ENCODE measurements at regions not wholly inside any gene's neighbourhood (a gene's known extent, or its start where the extent isn't known, plus 50 kb on each side); places are given as distances from the start of the nearest gene placed in this dataset.

DNA sequence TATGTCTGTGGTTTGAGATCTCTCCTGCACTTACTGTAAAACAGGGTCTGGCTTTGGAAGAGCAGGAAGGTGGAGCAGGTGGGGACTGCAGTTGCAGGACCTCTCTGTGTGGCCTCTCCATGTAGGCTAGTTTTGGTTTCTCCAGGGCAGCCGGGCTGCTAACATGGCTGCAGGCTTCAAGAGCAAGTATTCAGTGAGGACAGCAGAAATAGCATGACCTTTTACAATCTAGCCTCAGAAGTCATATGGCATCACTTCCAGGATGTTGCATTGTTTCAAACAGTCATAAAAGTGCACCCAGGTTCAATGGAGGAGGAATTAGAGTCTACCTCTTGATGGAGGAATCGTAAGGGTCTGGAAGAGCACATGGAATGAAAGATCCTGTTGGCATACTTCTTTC, 728.7 kb downstream of the NTRK3 start:
- Histone ChIP-seq H3K9ac (ENCODE audit: low read depth, low read length) (no peak overlapping the region), H3K4me1 (ENCODE audit: insufficient read depth, low read length) (no peaks in the 10 kb centered on the region), H3K36me3 (ENCODE audit: insufficient read depth, low read length) (no peaks in the 10 kb centered on the region), H3K9me3 (ENCODE audit: insufficient read depth, low read depth, low read length) (no peaks in the 10 kb centered on the region), H3K27ac (ENCODE audit: low read depth, low read length) (no peak overlapping the region), H3K4me3 (ENCODE audit: low read length) (no peak overlapping the region), H3K27me3 (ENCODE audit: insufficient read depth, low read length) (no peaks in the 10 kb centered on the region)
- 90% methylated on average over 2 of the region's 2 CpGs for WGBS

DNA sequence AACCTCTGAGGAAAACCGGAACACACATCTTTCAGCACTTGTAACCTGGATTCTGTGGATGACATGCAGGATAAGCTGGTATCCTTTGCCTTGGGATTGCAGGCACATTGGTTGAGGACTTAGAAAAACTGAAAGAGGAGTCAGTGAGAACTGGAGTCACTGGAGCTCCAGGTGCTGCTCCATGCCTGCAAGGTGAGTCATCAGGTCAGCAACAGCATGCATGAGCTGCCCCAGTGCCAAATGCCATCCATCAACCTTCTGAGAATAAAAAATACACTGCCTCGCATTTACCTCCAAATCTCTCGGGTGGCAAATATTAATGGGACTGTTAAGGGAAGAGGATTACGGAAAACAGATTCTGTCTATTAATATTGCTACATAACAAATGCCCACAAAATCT, 729.1 kb downstream of the NTRK3 start:
- Histone ChIP-seq H3K27me3 (ENCODE audit: insufficient read depth, low read length) (no peaks in the 10 kb centered on the region), H3K4me3 (ENCODE audit: low read length) (no peak overlapping the region), H3K27ac (ENCODE audit: low read depth, low read length) (no peak overlapping the region), H3K9ac (ENCODE audit: low read depth, low read length) (no peak overlapping the region), H3K4me1 (ENCODE audit: insufficient read depth, low read length) (no peaks in the 10 kb centered on the region), H3K9me3 (ENCODE audit: insufficient read depth, low read depth, low read length) (no peaks in the 10 kb centered on the region), H3K36me3 (ENCODE audit: insufficient read depth, low read length) (no peaks in the 10 kb centered on the region)
- WGBS, result 92% methylated on average over 1 of the region's 4 CpGs

DNA sequence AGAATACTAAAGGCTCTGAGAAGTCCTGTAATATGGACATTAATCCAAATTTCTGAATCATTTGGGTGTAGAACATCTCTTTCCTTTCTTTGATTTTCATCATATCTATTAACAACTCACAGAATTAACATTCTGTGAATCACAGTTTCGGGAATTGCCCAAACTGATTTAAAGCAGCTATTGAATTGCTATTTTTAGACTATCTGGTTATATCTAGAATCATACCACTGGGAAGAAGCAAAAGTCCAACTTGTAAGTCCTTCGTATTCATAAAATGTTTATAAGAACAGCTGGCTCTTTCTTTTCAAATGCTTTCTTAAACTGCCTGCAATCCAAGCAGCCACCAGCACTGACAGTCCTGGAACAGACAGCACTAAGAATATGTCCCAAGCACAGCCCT, 733.0 kb downstream of the NTRK3 start:
- Histone ChIP-seq H3K9ac (ENCODE audit: low read depth, low read length) (no peak overlapping the region), H3K4me3 (ENCODE audit: low read length) (no peak overlapping the region), H3K27me3 (ENCODE audit: insufficient read depth, low read length) (no peaks in the 10 kb centered on the region), H3K4me1 (ENCODE audit: insufficient read depth, low read length) (no peaks in the 10 kb centered on the region), H3K9me3 (ENCODE audit: insufficient read depth, low read depth, low read length) (no peaks in the 10 kb centered on the region), H3K36me3 (ENCODE audit: insufficient read depth, low read length) (no peaks in the 10 kb centered on the region), H3K27ac (ENCODE audit: low read depth, low read length) (no peak overlapping the region)
- 98% methylated on average over 2 of the region's 2 CpGs for WGBS

DNA sequence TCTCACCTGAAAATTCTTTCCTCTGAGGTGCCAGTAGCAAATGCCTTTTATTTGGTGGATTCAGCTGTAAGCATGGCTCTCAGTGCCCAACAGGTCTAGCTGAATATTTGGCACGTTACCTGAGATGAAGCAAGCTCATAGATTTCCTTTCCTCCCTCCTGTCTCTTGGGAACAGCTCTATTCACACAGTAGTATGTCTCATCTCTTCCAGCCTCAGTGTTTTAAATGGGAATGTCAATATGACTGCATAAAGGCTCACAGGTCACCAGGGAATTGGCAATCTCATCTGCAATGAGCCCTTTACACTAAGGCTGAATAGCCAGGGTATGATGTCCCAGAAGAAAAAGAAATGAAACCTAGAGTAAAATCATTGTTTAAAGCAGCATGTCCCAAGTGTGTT, 733.5 kb downstream of the NTRK3 start:
- Histone ChIP-seq H3K27me3 (ENCODE audit: insufficient read depth, low read length) (no peaks in the 10 kb centered on the region), H3K9me3 (ENCODE audit: insufficient read depth, low read depth, low read length) (no peaks in the 10 kb centered on the region), H3K4me3 (ENCODE audit: low read length) (no peak overlapping the region), H3K36me3 (ENCODE audit: insufficient read depth, low read length) (no peaks in the 10 kb centered on the region), H3K27ac (ENCODE audit: low read depth, low read length) (no peak overlapping the region), H3K9ac (ENCODE audit: low read depth, low read length) (no peak overlapping the region), H3K4me1 (ENCODE audit: insufficient read depth, low read length) (no peaks in the 10 kb centered on the region)
- WGBS, result 100% methylated on average over 1 of the region's 1 CpG

DNA sequence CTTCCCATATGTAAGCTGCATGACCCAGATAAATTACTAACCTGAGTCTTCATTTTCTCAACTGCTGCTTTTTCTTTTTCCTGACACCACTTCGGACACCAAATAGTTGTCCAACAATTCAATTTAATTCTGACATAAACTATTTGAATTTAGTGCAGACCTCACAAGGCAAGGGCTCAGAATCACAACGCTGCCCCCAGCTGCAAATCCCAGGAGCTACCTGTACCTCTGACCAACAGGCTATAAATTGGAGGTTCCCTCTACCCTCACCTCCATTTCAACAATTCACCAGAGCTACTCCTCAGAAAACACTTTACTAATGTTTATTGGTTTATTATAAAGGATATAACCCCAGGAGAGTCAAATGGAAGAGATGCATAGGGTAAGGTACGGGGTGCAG, 737.6 kb downstream of the NTRK3 start:
- Histone ChIP-seq H3K27ac (ENCODE audit: low read depth, low read length) (no peak overlapping the region), H3K9me3 (ENCODE audit: insufficient read depth, low read depth, low read length) (no peaks in the 10 kb centered on the region), H3K36me3 (ENCODE audit: insufficient read depth, low read length) (no peaks in the 10 kb centered on the region), H3K4me3 (ENCODE audit: low read length) (no peak overlapping the region), H3K9ac (ENCODE audit: low read depth, low read length) (no peak overlapping the region), H3K27me3 (ENCODE audit: insufficient read depth, low read length) (no peaks in the 10 kb centered on the region), H3K4me1 (ENCODE audit: insufficient read depth, low read length) (no peaks in the 10 kb centered on the region)
- 95% methylated on average over 3 of the region's 3 CpGs for WGBS

DNA sequence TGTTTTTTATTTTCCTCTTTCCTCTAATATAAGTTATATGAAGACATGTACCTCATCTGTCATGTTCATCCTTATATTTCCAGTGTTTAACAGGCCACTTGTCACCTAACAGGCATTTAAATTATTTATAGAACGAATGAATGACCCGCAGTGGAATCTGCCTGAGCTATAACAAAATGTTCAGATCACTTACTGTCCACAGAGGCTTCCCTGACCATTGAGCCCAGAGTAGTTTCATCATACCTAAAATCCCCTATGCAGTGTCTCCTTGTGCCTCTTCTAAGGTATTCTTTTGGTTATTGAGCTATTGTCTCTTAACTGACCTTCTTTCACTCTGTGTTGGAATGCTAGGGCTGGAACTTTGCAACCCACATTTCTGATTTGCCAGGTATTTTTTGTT, 748.5 kb downstream of the NTRK3 start:
- H3K36me3 ChIP-seq (ENCODE audit: insufficient read depth, low read length), result no peaks in the 10 kb centered on the region
- H3K9me3 ChIP-seq (ENCODE audit: insufficient read depth, low read depth, low read length), result 0 out of 2 replicates have a peak, but pooled peaks cover 5% of the 10 kb centered on the region
- no peaks in the 10 kb centered on the region for H3K27me3 ChIP-seq (ENCODE audit: insufficient read depth, low read length)
- H3K27ac ChIP-seq (ENCODE audit: low read depth, low read length), result no peak overlapping the region
- H3K9ac ChIP-seq (ENCODE audit: low read depth, low read length), result no peak overlapping the region
- H3K4me3 ChIP-seq (ENCODE audit: low read length), result no peak overlapping the region
- H3K4me1 ChIP-seq (ENCODE audit: insufficient read depth, low read length), result no peaks in the 10 kb centered on the region
- WGBS, result 99% methylated on average over 2 of the region's 2 CpGs

DNA sequence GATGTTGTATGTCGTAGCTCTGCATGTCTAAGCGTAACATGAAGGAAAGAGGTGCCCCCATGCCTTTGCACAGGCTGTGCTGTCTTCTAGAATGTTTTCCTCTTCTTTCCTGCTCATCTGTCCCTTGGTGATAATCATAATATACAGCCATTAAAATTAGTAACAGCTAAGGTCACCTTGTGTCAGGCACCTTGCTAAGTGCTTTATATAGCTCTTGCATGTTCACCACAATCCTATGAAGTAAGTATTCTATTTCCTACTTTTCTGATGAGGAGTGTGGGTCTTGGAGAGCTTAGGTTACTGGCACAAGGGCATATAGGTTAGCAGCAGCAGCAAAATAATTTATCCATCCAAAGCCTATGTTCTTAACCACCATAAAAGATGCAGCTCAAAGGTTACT, 754.4 kb downstream of the NTRK3 start:
- whole genome bisulfite sequencing, result 97% methylated on average over 2 of the region's 2 CpGs
- no peak overlapping the region for H3K9ac ChIP-seq (ENCODE audit: low read depth, low read length)
- H3K27me3 ChIP-seq (ENCODE audit: insufficient read depth, low read length), result no peaks in the 10 kb centered on the region

DNA sequence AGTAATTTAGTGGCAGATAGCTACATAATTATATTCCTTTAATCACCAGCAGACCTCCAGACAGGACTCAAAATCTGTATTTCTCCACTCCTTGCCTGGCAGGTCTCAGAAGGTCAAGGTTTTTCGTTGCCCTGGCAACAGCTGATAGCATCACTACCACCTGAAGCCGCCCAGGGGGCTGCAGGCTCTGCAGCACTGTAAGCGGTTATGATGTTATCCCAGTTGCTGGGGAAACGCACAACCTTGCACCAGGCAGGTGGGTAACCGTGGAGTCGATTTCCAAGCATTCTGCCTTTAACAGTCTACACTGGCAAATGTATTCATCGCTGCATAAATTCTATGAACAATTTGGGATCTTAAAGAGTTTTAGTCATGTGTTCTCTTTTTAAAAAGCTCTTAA, 756.3 kb downstream of the NTRK3 start:
- H3K9ac ChIP-seq (ENCODE audit: low read depth, low read length), result no peak overlapping the region
- WGBS, result 96% methylated on average over 7 of the region's 7 CpGs
- H3K36me3 ChIP-seq (ENCODE audit: insufficient read depth, low read length), result no peaks in the 10 kb centered on the region
- H3K27ac ChIP-seq (ENCODE audit: low read depth, low read length), result no peak overlapping the region
- H3K27me3 ChIP-seq (ENCODE audit: insufficient read depth, low read length), result no peaks in the 10 kb centered on the region
- no peak overlapping the region for H3K4me3 ChIP-seq (ENCODE audit: low read length)
- H3K9me3 ChIP-seq (ENCODE audit: insufficient read depth, low read depth, low read length), result no peaks in the 10 kb centered on the region
- H3K4me1 ChIP-seq (ENCODE audit: insufficient read depth, low read length), result 0 out of 2 replicates have a peak, but pooled peaks cover 4% of the 10 kb centered on the region

More for the DNA sequence above, 754.4 kb downstream of the NTRK3 start:
- no peak overlapping the region for H3K27ac ChIP-seq (ENCODE audit: low read depth, low read length)
- H3K36me3 ChIP-seq (ENCODE audit: insufficient read depth, low read length), result no peaks in the 10 kb centered on the region
- 0 out of 2 replicates have a peak, but pooled peaks cover 4% of the 10 kb centered on the region for H3K4me1 ChIP-seq (ENCODE audit: insufficient read depth, low read length)
- H3K4me3 ChIP-seq (ENCODE audit: low read length), result no peak overlapping the region
- H3K9me3 ChIP-seq (ENCODE audit: insufficient read depth, low read depth, low read length), result no peaks in the 10 kb centered on the region

DNA sequence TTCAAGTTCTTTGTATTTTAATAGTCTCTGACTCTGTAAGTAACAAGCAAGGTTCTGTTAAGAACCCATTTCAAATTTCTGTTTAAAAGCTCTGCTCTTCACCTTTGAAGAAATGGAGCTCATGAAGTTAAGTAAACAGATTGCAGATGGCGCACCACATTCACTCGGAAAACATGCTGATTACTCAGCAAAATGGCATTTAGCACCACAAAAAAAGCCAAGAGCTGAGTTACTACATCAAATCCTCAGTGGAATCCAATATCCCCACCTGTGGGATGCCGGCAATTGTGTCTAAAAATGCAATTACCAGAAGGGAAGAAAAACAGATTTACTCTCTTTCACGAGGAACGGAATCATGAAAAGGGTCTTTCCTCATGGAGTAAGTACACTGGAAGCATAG, 758.0 kb downstream of the NTRK3 start:
- Histone ChIP-seq H3K27me3 (ENCODE audit: insufficient read depth, low read length) (no peaks in the 10 kb centered on the region), H3K27ac (ENCODE audit: low read depth, low read length) (no peak overlapping the region), H3K9me3 (ENCODE audit: insufficient read depth, low read depth, low read length) (no peaks in the 10 kb centered on the region), H3K9ac (ENCODE audit: low read depth, low read length) (no peak overlapping the region), H3K4me1 (ENCODE audit: insufficient read depth, low read length) (0 out of 2 replicates have a peak, but pooled peaks cover 4% of the 10 kb centered on the region), H3K4me3 (ENCODE audit: low read length) (no peak overlapping the region), H3K36me3 (ENCODE audit: insufficient read depth, low read length) (no peaks in the 10 kb centered on the region)
- 91% methylated on average over 5 of the region's 5 CpGs for whole genome bisulfite sequencing

DNA sequence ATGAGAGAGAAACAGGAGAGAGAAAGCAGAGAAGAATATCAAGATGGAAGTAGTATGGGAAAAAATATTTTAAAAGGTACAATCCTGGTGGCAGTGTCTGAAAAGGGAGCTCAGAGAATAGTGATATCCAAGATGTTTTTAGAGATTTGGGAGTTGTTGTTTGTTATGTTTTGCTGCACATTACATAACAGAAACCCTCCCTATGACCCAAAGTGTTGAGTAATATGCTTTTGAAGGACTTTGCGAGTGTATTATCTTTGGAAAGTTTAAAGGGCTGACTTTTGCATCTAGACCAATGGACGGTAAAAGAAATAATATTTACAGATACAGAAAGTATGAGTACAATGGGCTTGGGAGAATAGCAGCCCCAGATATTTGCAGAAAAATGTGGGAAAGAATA, 759.7 kb downstream of the NTRK3 start:
- Histone ChIP-seq H3K27ac (ENCODE audit: low read depth, low read length) (no peak overlapping the region), H3K27me3 (ENCODE audit: insufficient read depth, low read length) (no peaks in the 10 kb centered on the region), H3K9ac (ENCODE audit: low read depth, low read length) (no peak overlapping the region), H3K36me3 (ENCODE audit: insufficient read depth, low read length) (no peaks in the 10 kb centered on the region), H3K4me1 (ENCODE audit: insufficient read depth, low read length) (0 out of 2 replicates have a peak, but pooled peaks cover 4% of the 10 kb centered on the region), H3K9me3 (ENCODE audit: insufficient read depth, low read depth, low read length) (no peaks in the 10 kb centered on the region), H3K4me3 (ENCODE audit: low read length) (no peak overlapping the region)
- WGBS, result 92% methylated on average over 2 of the region's 2 CpGs

DNA sequence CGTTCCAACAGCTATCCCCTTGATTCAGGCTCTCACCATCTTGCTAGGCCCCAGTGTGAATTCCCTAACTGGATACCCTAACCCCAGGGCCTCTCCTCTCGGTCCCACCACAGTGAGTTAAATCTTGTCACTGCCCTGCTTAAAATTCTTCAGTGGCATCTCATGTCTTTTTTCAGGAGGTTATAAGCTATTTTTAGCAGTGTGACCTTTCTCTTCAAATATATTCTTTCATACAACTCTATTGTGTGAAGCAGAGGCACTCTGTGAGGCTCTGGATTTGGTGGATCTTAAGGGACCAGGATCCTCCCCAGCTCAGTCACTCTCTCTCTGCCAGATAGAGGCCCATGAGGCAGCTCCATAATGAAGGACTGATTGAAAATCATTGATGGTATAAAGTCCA, 760.4 kb downstream of the NTRK3 start:
- Histone ChIP-seq H3K27ac (ENCODE audit: low read depth, low read length) (no peak overlapping the region), H3K4me3 (ENCODE audit: low read length) (no peak overlapping the region), H3K36me3 (ENCODE audit: insufficient read depth, low read length) (no peaks in the 10 kb centered on the region), H3K9ac (ENCODE audit: low read depth, low read length) (no peak overlapping the region), H3K27me3 (ENCODE audit: insufficient read depth, low read length) (no peaks in the 10 kb centered on the region), H3K4me1 (ENCODE audit: insufficient read depth, low read length) (0 out of 2 replicates have a peak, but pooled peaks cover 4% of the 10 kb centered on the region), H3K9me3 (ENCODE audit: insufficient read depth, low read depth, low read length) (no peaks in the 10 kb centered on the region)
- 94% methylated on average over 2 of the region's 2 CpGs for WGBS

DNA sequence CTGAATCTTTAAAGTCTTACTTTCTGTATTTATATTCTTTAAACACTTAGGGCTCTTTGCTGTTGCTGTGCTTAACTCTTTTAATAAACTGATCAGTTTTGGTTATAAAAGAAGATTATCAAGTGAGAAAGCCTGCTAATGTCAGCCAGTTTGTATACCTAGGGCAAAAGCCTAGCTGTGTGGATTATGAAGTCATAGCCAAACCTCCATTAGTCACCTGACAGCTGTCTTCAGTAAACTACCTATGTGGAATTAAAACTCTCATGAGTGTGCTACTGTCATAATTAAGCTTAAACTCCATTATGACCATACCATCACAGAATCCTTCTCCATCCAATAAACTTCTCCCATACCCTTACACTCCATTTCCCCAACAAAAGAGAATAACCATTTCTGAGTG, 762.7 kb downstream of the NTRK3 start:
- Histone ChIP-seq H3K9me3 (ENCODE audit: insufficient read depth, low read depth, low read length) (no peaks in the 10 kb centered on the region), H3K27ac (ENCODE audit: low read depth, low read length) (no peak overlapping the region), H3K4me3 (ENCODE audit: low read length) (no peak overlapping the region), H3K9ac (ENCODE audit: low read depth, low read length) (no peak overlapping the region), H3K4me1 (ENCODE audit: insufficient read depth, low read length) (0 out of 2 replicates have a peak, but pooled peaks cover 2% of the 10 kb centered on the region), H3K27me3 (ENCODE audit: insufficient read depth, low read length) (no peaks in the 10 kb centered on the region), H3K36me3 (ENCODE audit: insufficient read depth, low read length) (no peaks in the 10 kb centered on the region)

All from HUES64 (cell line).